ENCODE measurements at regions not wholly inside any gene's neighbourhood (a gene's known extent, or its start where the extent isn't known, plus 50 kb on each side); places are given as distances from the start of the nearest gene placed in this dataset.

DNA sequence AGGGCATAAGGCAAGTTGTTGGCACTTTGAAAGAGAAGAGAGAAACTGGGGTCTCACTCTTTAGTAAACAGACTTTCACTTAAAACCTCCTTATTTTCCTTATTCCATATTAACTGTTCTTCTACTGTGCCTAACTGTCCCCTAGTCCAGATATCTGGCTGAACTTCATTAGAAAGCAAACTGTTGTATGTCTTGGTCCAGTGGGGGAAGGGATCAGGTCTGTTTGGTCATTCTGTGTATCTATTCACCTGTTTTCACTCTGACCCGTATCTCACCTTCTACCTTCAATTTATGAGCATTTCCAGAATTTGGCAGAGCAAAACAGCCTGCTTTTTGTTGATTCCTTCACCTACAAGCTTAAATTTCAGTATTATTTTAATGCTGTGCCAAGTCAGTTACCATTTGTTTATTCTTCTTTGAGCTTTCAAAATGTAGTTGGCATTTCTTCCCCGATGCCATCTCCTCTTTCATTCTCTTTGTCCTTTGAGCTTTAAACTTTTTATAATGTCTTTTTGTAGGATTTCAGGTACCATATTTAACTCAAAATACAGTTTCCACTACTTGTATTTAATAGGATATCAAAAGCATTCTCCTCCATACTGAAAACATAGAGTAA, 188.6 kb upstream of the PPARGC1A start:
- intact Hi-C loops (cut with micrococcal nuclease), result no loop called here
- no peaks in the 10 kb centered on the region for H3K36me3 ChIP-seq (ENCODE audit: control insufficient read depth, insufficient read depth, low read length)
- Mint-ChIP-seq H3K9me3 (peaks cover 14 to 17% of the 10 kb centered on the region in 2 donors), H3K4me3 (no peak overlapping the region), H3K4me1 (no peaks in the 10 kb centered on the region), H3K27ac (no peak overlapping the region), H3K27me3 (ENCODE audit: low read depth in 2 of 2) (no peaks in the 10 kb centered on the region), H3K36me3 (no peaks in the 10 kb centered on the region)
- H3K27me3 ChIP-seq (ENCODE audit: control insufficient read depth, insufficient read depth, low read length), result no peaks in the 10 kb centered on the region
- 60% methylated on average over 1 of the region's 2 CpGs for WGBS (ENCODE audit: insufficient coverage)
- TF ChIP-seq, protein P1, sequence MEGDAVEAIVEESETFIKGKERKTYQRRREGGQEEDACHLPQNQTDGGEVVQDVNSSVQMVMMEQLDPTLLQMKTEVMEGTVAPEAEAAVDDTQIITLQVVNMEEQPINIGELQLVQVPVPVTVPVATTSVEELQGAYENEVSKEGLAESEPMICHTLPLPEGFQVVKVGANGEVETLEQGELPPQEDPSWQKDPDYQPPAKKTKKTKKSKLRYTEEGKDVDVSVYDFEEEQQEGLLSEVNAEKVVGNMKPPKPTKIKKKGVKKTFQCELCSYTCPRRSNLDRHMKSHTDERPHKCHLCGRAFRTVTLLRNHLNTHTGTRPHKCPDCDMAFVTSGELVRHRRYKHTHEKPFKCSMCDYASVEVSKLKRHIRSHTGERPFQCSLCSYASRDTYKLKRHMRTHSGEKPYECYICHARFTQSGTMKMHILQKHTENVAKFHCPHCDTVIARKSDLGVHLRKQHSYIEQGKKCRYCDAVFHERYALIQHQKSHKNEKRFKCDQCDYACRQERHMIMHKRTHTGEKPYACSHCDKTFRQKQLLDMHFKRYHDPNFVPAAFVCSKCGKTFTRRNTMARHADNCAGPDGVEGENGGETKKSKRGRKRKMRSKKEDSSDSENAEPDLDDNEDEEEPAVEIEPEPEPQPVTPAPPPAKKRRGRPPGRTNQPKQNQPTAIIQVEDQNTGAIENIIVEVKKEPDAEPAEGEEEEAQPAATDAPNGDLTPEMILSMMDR (IDR thresholded peaks at IDR 0.05), result no peak
- H3K9me3 ChIP-seq (ENCODE audit: control insufficient read depth, insufficient read depth, low read length), result no peaks in the 10 kb centered on the region
- ATAC-seq (no peak), DNase-seq (no peak)
- H3K27ac ChIP-seq (ENCODE audit: low read length), result no peak overlapping the region
- H3K4me3 ChIP-seq (ENCODE audit: low read length), result no peak overlapping the region
- no peaks in the 10 kb centered on the region for H3K4me1 ChIP-seq (ENCODE audit: control insufficient read depth, insufficient read depth, low read length)

DNA sequence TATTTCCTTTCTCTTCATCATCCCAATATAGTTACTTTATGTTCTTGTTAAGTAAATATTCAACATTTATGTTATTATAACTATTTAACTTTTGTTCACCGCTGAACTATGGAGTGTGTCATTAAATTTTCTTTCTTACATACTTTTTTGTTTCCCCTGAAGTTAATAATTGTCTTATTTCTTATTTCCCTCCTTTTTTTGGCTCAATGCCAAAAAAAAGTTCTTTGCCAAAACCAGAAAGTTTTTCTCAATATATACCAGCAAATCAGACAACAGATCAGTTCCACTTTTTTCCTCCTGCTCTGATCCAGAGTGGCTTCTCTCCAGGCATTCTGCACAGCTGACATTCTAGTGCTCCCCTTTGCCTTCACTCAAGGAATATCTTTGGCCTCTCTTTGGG, 187.0 kb upstream of the PPARGC1A start:
- no peak overlapping the region for H3K27ac ChIP-seq (ENCODE audit: low read length)
- no peak overlapping the region for H3K4me3 ChIP-seq (ENCODE audit: low read length)
- TF ChIP-seq, protein P1 (IDR thresholded peaks at IDR 0.05), result no peak
- H3K36me3 ChIP-seq (ENCODE audit: control insufficient read depth, insufficient read depth, low read length), result no peaks in the 10 kb centered on the region
- Mint-ChIP-seq H3K9me3 (peaks cover 14 to 17% of the 10 kb centered on the region in 2 donors), H3K27ac (no peak overlapping the region), H3K27me3 (ENCODE audit: low read depth in 2 of 2) (no peaks in the 10 kb centered on the region), H3K4me3 (no peak overlapping the region), H3K36me3 (no peaks in the 10 kb centered on the region), H3K4me1 (no peaks in the 10 kb centered on the region)
- WGBS (ENCODE audit: insufficient coverage), result no CpG with 5 or more reads among the region's 1 CpG
- intact Hi-C loops (cut with micrococcal nuclease), result no loop called here
- H3K9me3 ChIP-seq (ENCODE audit: control insufficient read depth, insufficient read depth, low read length), result no peaks in the 10 kb centered on the region
- H3K4me1 ChIP-seq (ENCODE audit: control insufficient read depth, insufficient read depth, low read length), result no peaks in the 10 kb centered on the region
- no peak for DNase-seq
- no peak for ATAC-seq
- no peaks in the 10 kb centered on the region for H3K27me3 ChIP-seq (ENCODE audit: control insufficient read depth, insufficient read depth, low read length)

DNA sequence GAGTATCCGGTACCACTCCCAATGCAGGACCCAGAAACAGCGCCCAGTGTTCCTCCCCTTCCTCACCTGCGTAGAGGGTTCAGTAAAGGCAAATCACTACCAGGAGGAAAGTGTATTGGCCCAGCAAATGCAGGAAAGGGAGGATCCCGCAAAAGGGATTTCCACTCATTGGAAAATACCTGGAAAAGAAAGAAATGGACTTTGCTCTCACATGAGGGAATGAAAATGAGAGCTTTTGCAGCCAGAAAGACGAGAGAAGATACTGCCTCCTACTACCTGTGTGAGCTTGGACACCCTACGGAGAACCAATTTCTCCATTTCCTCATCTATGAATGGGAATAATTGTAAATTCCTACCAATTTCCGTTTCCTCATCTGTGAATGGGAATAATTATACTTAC, 184.1 kb upstream of the PPARGC1A start:
- H3K36me3 ChIP-seq (ENCODE audit: control insufficient read depth, insufficient read depth, low read length), result no peaks in the 10 kb centered on the region
- ATAC-seq, result no peak
- no peaks in the 10 kb centered on the region for H3K27me3 ChIP-seq (ENCODE audit: control insufficient read depth, insufficient read depth, low read length)
- WGBS (ENCODE audit: insufficient coverage), result 92% methylated on average over 4 of the region's 7 CpGs
- intact Hi-C loops (cut with micrococcal nuclease), result no loop called here
- Mint-ChIP-seq H3K36me3 (no peaks in the 10 kb centered on the region), H3K27me3 (ENCODE audit: low read depth in 2 of 2) (no peaks in the 10 kb centered on the region), H3K9me3 (peaks cover 7 to 16% of the 10 kb centered on the region in 2 donors), H3K4me1 (no peaks in the 10 kb centered on the region), H3K27ac (no peak overlapping the region), H3K4me3 (no peak overlapping the region)
- no peak overlapping the region for H3K4me3 ChIP-seq (ENCODE audit: low read length)
- TF ChIP-seq, protein P1 (IDR thresholded peaks at IDR 0.05), result no peak
- no peak overlapping the region for H3K27ac ChIP-seq (ENCODE audit: low read length)
- no peaks in the 10 kb centered on the region for H3K9me3 ChIP-seq (ENCODE audit: control insufficient read depth, insufficient read depth, low read length)
- no peak for DNase-seq
- H3K4me1 ChIP-seq (ENCODE audit: control insufficient read depth, insufficient read depth, low read length), result no peaks in the 10 kb centered on the region
